ENCODE measurements at regions not wholly inside any gene's neighbourhood (a gene's known extent, or its start where the extent isn't known, plus 50 kb on each side); places are given as distances from the start of the nearest gene placed in this dataset.

GRCh38 chr14:44438221-44438620, 68.9 kb downstream of the FSCB start:
- H3K36me3 ChIP-seq (ENCODE audit: control insufficient read depth in 4 of 4, insufficient read depth in 4 of 4, low read length in 3 of 4) = no peaks in the 10 kb centered on the region
- H3K4me1 ChIP-seq (ENCODE audit: control extremely low read depth in 1 of 4, control insufficient read depth in 4 of 4, insufficient read depth in 4 of 4, low read length in 3 of 4) = no peaks in the 10 kb centered on the region
- H3K27ac ChIP-seq (ENCODE audit: insufficient read depth in 1 of 2, low read depth in 1 of 2, low read length in 2 of 2, poor library complexity in 1 of 2, severe bottlenecking in 2 of 2) = no peak overlapping the region
- no peak overlapping the region for H3K4me3 ChIP-seq (ENCODE audit: control insufficient read depth in 1 of 7, extremely low read depth in 1 of 7, insufficient read depth in 4 of 7, low read depth in 2 of 7, low read length in 6 of 7)
- ChIA-PET POLR2A (no interaction called here), CTCF (interaction anchor here (1.0 kb wide), 1 partner anchor 28 kb away, joined by 3 read pairs; no protein-coding TSS in a partner anchor)
- no CpG with 5 or more reads among the region's 1 CpG for WGBS (ENCODE audit: insufficient coverage)
- H3K27me3 ChIP-seq (replicated peaks in 2 of 5; ENCODE audit: control insufficient read depth in 4 of 5, insufficient read depth in 5 of 5, low read length in 4 of 5) = no peaks in the 10 kb centered on the region
- no peaks in the 10 kb centered on the region for H3K9me3 ChIP-seq (ENCODE audit: control extremely low read depth in 1 of 5, control insufficient read depth in 4 of 5, insufficient read depth in 2 of 5, low read depth in 1 of 5, low read length in 4 of 5)
- DNase-seq = no peak

DNA sequence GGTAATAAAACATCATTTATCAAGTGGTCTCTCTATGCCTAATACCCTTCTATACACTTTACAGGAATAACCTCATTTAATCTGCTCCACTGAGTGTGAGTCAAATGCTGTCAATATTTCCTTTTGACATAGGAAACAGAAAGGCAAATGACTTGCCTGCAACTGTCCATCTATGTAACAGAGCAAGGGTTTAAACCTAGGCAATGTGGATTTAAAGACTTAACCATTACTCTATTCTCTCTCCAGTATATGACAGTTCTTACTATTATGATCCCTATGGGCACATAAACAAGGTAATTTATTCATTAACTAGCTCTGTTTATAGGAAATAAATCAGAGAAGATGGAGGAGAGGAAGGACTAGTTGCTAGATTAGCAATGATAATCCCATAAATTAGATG, 70.6 kb downstream of the FSCB start:
- ChIA-PET CTCF (no interaction called here), POLR2A (no interaction called here)
- H3K9me3 ChIP-seq (ENCODE audit: control extremely low read depth in 1 of 5, control insufficient read depth in 4 of 5, insufficient read depth in 2 of 5, low read depth in 1 of 5, low read length in 4 of 5) = no peaks in the 10 kb centered on the region
- no peak for DNase-seq
- no peak overlapping the region for H3K4me3 ChIP-seq (ENCODE audit: control insufficient read depth in 1 of 7, extremely low read depth in 1 of 7, insufficient read depth in 4 of 7, low read depth in 2 of 7, low read length in 6 of 7)
- no peaks in the 10 kb centered on the region for H3K4me1 ChIP-seq (ENCODE audit: control extremely low read depth in 1 of 4, control insufficient read depth in 4 of 4, insufficient read depth in 4 of 4, low read length in 3 of 4)
- H3K27me3 ChIP-seq (replicated peaks in 2 of 5; ENCODE audit: control insufficient read depth in 4 of 5, insufficient read depth in 5 of 5, low read length in 4 of 5) = no peaks in the 10 kb centered on the region
- H3K27ac ChIP-seq (ENCODE audit: insufficient read depth in 1 of 2, low read depth in 1 of 2, low read length in 2 of 2, poor library complexity in 1 of 2, severe bottlenecking in 2 of 2) = no peak overlapping the region
- H3K36me3 ChIP-seq (ENCODE audit: control insufficient read depth in 4 of 4, insufficient read depth in 4 of 4, low read length in 3 of 4) = no peaks in the 10 kb centered on the region

- WGBS (ENCODE audit: insufficient coverage) = 94% methylated on average over 2 of the region's 3 CpGs
- DNase-seq = no peak
- Histone ChIP-seq H3K36me3 (ENCODE audit: control insufficient read depth in 4 of 4, insufficient read depth in 4 of 4, low read length in 3 of 4) (no peaks in the 10 kb centered on the region), H3K27ac (ENCODE audit: insufficient read depth in 1 of 2, low read depth in 1 of 2, low read length in 2 of 2, poor library complexity in 1 of 2, severe bottlenecking in 2 of 2) (no peak overlapping the region), H3K4me1 (ENCODE audit: control extremely low read depth in 1 of 4, control insufficient read depth in 4 of 4, insufficient read depth in 4 of 4, low read length in 3 of 4) (no peaks in the 10 kb centered on the region), H3K4me3 (ENCODE audit: control insufficient read depth in 1 of 7, extremely low read depth in 1 of 7, insufficient read depth in 4 of 7, low read depth in 2 of 7, low read length in 6 of 7) (no peak overlapping the region), H3K9me3 (ENCODE audit: control extremely low read depth in 1 of 5, control insufficient read depth in 4 of 5, insufficient read depth in 2 of 5, low read depth in 1 of 5, low read length in 4 of 5) (no peaks in the 10 kb centered on the region), H3K27me3 (replicated peaks in 2 of 5; ENCODE audit: control insufficient read depth in 4 of 5, insufficient read depth in 5 of 5, low read length in 4 of 5) (no peaks in the 10 kb centered on the region)
- ChIA-PET POLR2A (no interaction called here), CTCF (no interaction called here)
Observed at GRCh38 chr14:44428231-44428945, 78.7 kb downstream of the FSCB start.

- no peak for DNase-seq
- Histone ChIP-seq H3K36me3 (ENCODE audit: control insufficient read depth in 4 of 4, insufficient read depth in 4 of 4, low read length in 3 of 4) (no peaks in the 10 kb centered on the region), H3K9me3 (ENCODE audit: control extremely low read depth in 1 of 5, control insufficient read depth in 4 of 5, insufficient read depth in 2 of 5, low read depth in 1 of 5, low read length in 4 of 5) (peaks cover 0 to 3% (median 0%) of the 10 kb centered on the region in 5 experiments), H3K4me3 (ENCODE audit: control insufficient read depth in 1 of 7, extremely low read depth in 1 of 7, insufficient read depth in 4 of 7, low read depth in 2 of 7, low read length in 6 of 7) (no peak overlapping the region), H3K27ac (ENCODE audit: insufficient read depth in 1 of 2, low read depth in 1 of 2, low read length in 2 of 2, poor library complexity in 1 of 2, severe bottlenecking in 2 of 2) (no peak overlapping the region), H3K4me1 (ENCODE audit: control extremely low read depth in 1 of 4, control insufficient read depth in 4 of 4, insufficient read depth in 4 of 4, low read length in 3 of 4) (no peaks in the 10 kb centered on the region), H3K27me3 (replicated peaks in 2 of 5; ENCODE audit: control insufficient read depth in 4 of 5, insufficient read depth in 5 of 5, low read length in 4 of 5) (no peaks in the 10 kb centered on the region)
- 96% methylated on average over 4 of the region's 4 CpGs for WGBS (ENCODE audit: insufficient coverage)
- POLR2A ChIA-PET = no interaction called here
- CTCF ChIA-PET = no interaction called here
Observed at GRCh38 chr14:44422699-44423098, 84.4 kb downstream of the FSCB start.

GRCh38 chr14:44420226-44420625, 86.9 kb downstream of the FSCB start:
- ChIA-PET POLR2A (no interaction called here), CTCF (no interaction called here)
- peaks cover 0 to 3% (median 0%) of the 10 kb centered on the region in 5 experiments for H3K9me3 ChIP-seq (ENCODE audit: control extremely low read depth in 1 of 5, control insufficient read depth in 4 of 5, insufficient read depth in 2 of 5, low read depth in 1 of 5, low read length in 4 of 5)
- no peak overlapping the region for H3K27ac ChIP-seq (ENCODE audit: insufficient read depth in 1 of 2, low read depth in 1 of 2, low read length in 2 of 2, poor library complexity in 1 of 2, severe bottlenecking in 2 of 2)
- H3K4me3 ChIP-seq (ENCODE audit: control insufficient read depth in 1 of 7, extremely low read depth in 1 of 7, insufficient read depth in 4 of 7, low read depth in 2 of 7, low read length in 6 of 7) = no peak overlapping the region
- no CpG with 5 or more reads among the region's 1 CpG for WGBS (ENCODE audit: insufficient coverage)
- no peaks in the 10 kb centered on the region for H3K4me1 ChIP-seq (ENCODE audit: control extremely low read depth in 1 of 4, control insufficient read depth in 4 of 4, insufficient read depth in 4 of 4, low read length in 3 of 4)
- no peaks in the 10 kb centered on the region for H3K27me3 ChIP-seq (replicated peaks in 2 of 5; ENCODE audit: control insufficient read depth in 4 of 5, insufficient read depth in 5 of 5, low read length in 4 of 5)
- H3K36me3 ChIP-seq (ENCODE audit: control insufficient read depth in 4 of 4, insufficient read depth in 4 of 4, low read length in 3 of 4) = no peaks in the 10 kb centered on the region
- no peak for DNase-seq

GRCh38 chr14:44418856-44419255, 88.2 kb downstream of the FSCB start:
- ChIA-PET CTCF (no interaction called here), POLR2A (no interaction called here)
- no peaks in the 10 kb centered on the region for H3K27me3 ChIP-seq (replicated peaks in 2 of 5; ENCODE audit: control insufficient read depth in 4 of 5, insufficient read depth in 5 of 5, low read length in 4 of 5)
- no peak for DNase-seq
- no peak overlapping the region for H3K27ac ChIP-seq (ENCODE audit: insufficient read depth in 1 of 2, low read depth in 1 of 2, low read length in 2 of 2, poor library complexity in 1 of 2, severe bottlenecking in 2 of 2)
- H3K4me3 ChIP-seq (ENCODE audit: control insufficient read depth in 1 of 7, extremely low read depth in 1 of 7, insufficient read depth in 4 of 7, low read depth in 2 of 7, low read length in 6 of 7) = no peak overlapping the region
- peaks cover 0 to 3% (median 0%) of the 10 kb centered on the region in 5 experiments for H3K9me3 ChIP-seq (ENCODE audit: control extremely low read depth in 1 of 5, control insufficient read depth in 4 of 5, insufficient read depth in 2 of 5, low read depth in 1 of 5, low read length in 4 of 5)
- H3K36me3 ChIP-seq (ENCODE audit: control insufficient read depth in 4 of 4, insufficient read depth in 4 of 4, low read length in 3 of 4) = no peaks in the 10 kb centered on the region
- H3K4me1 ChIP-seq (ENCODE audit: control extremely low read depth in 1 of 4, control insufficient read depth in 4 of 4, insufficient read depth in 4 of 4, low read length in 3 of 4) = no peaks in the 10 kb centered on the region
- 95% methylated on average over 3 of the region's 5 CpGs for WGBS (ENCODE audit: insufficient coverage)

DNA sequence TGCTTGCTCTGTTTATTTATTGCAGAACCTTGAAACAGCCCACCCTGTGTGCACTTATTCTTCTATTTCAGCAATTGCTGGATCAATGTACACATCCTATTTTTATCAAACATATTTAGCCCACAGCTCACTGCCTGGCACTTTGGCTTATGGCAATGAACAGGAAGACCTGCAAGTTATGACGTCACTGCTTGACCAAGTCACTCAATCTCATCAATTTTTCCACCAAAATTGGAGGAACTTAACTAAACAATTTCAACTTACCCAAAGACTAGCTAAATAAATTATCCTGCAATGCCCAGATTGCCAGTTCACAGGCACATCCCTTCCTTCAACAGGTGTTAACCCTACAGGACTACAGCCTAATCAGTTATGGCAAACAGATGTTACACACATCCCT, 89.3 kb downstream of the FSCB start:
- ChIA-PET CTCF (no interaction called here), POLR2A (no interaction called here)
- H3K27ac ChIP-seq (ENCODE audit: insufficient read depth in 1 of 2, low read depth in 1 of 2, low read length in 2 of 2, poor library complexity in 1 of 2, severe bottlenecking in 2 of 2) = no peak overlapping the region
- no peak for DNase-seq
- no peaks in the 10 kb centered on the region for H3K36me3 ChIP-seq (ENCODE audit: control insufficient read depth in 4 of 4, insufficient read depth in 4 of 4, low read length in 3 of 4)
- H3K4me1 ChIP-seq (ENCODE audit: control extremely low read depth in 1 of 4, control insufficient read depth in 4 of 4, insufficient read depth in 4 of 4, low read length in 3 of 4) = no peaks in the 10 kb centered on the region
- no peak overlapping the region for H3K4me3 ChIP-seq (ENCODE audit: control insufficient read depth in 1 of 7, extremely low read depth in 1 of 7, insufficient read depth in 4 of 7, low read depth in 2 of 7, low read length in 6 of 7)
- H3K27me3 ChIP-seq (replicated peaks in 2 of 5; ENCODE audit: control insufficient read depth in 4 of 5, insufficient read depth in 5 of 5, low read length in 4 of 5) = no peaks in the 10 kb centered on the region
- H3K9me3 ChIP-seq (ENCODE audit: control extremely low read depth in 1 of 5, control insufficient read depth in 4 of 5, insufficient read depth in 2 of 5, low read depth in 1 of 5, low read length in 4 of 5) = peaks cover 0 to 3% (median 0%) of the 10 kb centered on the region in 5 experiments
- WGBS (ENCODE audit: insufficient coverage) = 90% methylated on average over 1 of the region's 1 CpG

All from common myeloid progenitor, CD34-positive (primary cell).